HEK293T (cell line): ENCODE measurements at regions not wholly inside any gene's neighbourhood (a gene's known extent, or its start where the extent isn't known, plus 50 kb on each side); places are given as distances from the start of the nearest gene placed in this dataset.
"Not testable (repeated sequence)": the region's sequence is repeated elsewhere in the genome, so short reads cannot be mapped to it uniquely, and the experiment has no call there.

Source experiments
- ARNT ChIP-seq: fragments of 450-650 bp; IDR thresholded peaks from 2 replicates; pipeline ENCODE4 v1.6.1; 2017; ENCODE audit warnings: mild to moderate bottlenecking
- BHLHE40 ChIP-seq: fragments of 450-650 bp; IDR thresholded peaks from 2 replicates; pipeline ENCODE4 v1.6.1; 2016; ENCODE audit warnings: mild to moderate bottlenecking, moderate library complexity, borderline replicate concordance
- FOXA1 ChIP-seq: fragments of 450-650 bp; IDR thresholded peaks from 2 replicates; pipeline ENCODE4 v1.6.1; 2016; ENCODE audit warnings: mild to moderate bottlenecking
- FOXK2 ChIP-seq: fragments of 450-650 bp; IDR thresholded peaks from 2 replicates; pipeline ENCODE4 v1.6.1; 2016; ENCODE audit warnings: mild to moderate bottlenecking
- FOXM1 ChIP-seq: fragments of 450-650 bp; IDR thresholded peaks from 2 replicates; pipeline ENCODE4 v1.6.1; 2017; ENCODE audit warnings: mild to moderate bottlenecking, borderline replicate concordance
- HDGF ChIP-seq: fragments of 450-650 bp; IDR thresholded peaks from 2 replicates; pipeline ENCODE4 v1.6.1; 2017; ENCODE audit warnings: antibody characterized with exemption, borderline replicate concordance
- NFRKB ChIP-seq: fragments of 450-650 bp; IDR thresholded peaks from 2 replicates; pipeline ENCODE4 v1.6.1; 2016; ENCODE audit warnings: mild to moderate bottlenecking, moderate library complexity
- SP1 ChIP-seq: fragments of 450-650 bp; IDR thresholded peaks from 2 replicates; pipeline ENCODE4 v1.6.1; 2017

DNA sequence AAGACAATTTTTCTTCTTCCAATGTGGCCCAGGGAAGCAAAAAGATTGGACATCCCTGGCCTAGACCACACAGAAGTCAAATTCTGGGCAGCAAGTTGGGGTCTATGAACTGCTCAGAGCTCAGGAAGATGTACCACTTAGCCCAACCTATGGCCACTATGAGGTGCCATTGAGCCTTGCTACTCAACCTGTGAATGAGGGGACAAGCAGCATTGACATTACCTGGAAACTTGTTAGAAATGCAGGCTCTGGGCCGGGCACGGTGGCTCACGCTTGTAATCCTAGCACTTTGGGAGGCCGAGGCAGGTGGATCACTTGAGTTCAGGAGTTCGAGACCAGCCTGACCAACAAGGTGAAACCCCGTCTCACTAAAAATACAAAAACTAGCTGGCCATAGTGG, 195.6 kb downstream of the SEMA6D start:
- not testable (repeated sequence) for TF ChIP-seq SP1, ARNT, FOXK2, FOXA1, FOXM1, HDGF, NFRKB, BHLHE40
